ENCODE measurements at regions not wholly inside any gene's neighbourhood (a gene's known extent, or its start where the extent isn't known, plus 50 kb on each side); places are given as distances from the start of the nearest gene placed in this dataset.
"Not testable (repeated sequence)": the region's sequence is repeated elsewhere in the genome, so short reads cannot be mapped to it uniquely, and the experiment has no call there.

GRCh38 chr14:105583914-105584313 is 57.5 kb downstream of the TMEM121 start:
- not testable (repeated sequence) for TF ChIP-seq CTCF, POLR2AphosphoS5, POLR2A (IDR thresholded peaks at IDR 0.05)
